HepG2 (cell line): ENCODE measurements at regions not wholly inside any gene's neighbourhood (a gene's known extent, or its start where the extent isn't known, plus 50 kb on each side); places are given as distances from the start of the nearest gene placed in this dataset.

Experiments
- ATAC-seq: fragments of 200-7000 bp; cut with Tn5 transposase; 3 replicates; pipeline ENCODE4 v1.9.1; 2020; ENCODE audit warnings: mild to moderate bottlenecking, moderate library complexity
- BruUV-seq: library from RNA; stranded (reverse); fragments of 400-500 nt; replicated peaks from 2 replicates; lab custom pipeline; 2021; lab: Mats Ljungman, UMichigan
- CTCF ChIA-PET: fragments of 300-600 bp; formaldehyde crosslinking; extraction: SDS; loops from one replicate; lab custom pipeline; 2021; ENCODE audit warnings: low total read pairs, inconsistent platforms, low intra/inter-chr PET ratio; lab: Yijun Ruan, JAX
- POLR2A ChIA-PET: fragments of 350-600 bp; sonication (Branson Sonifier 250); formaldehyde crosslinking; loops from one replicate; lab custom pipeline; 2020; ENCODE audit warnings: antibody characterized with exemption, inconsistent platforms; lab: Yijun Ruan, JAX
- DNase-seq: peaks from one replicate; pipeline ENCODE4 v3.0.0-alpha.2; 2015; ENCODE audit warnings: low spot score
- FAIRE-seq: peaks from 3 replicates; lab custom pipeline; 2011; peaks lifted over from hg19 to GRCh38; lab: Jason Lieb, UNC
- H2AFZ ChIP-seq: one replicate; pipeline ENCODE4 v1.6.1; 2011; ENCODE audit warnings: low read length, inconsistent platforms
- H3K27ac ChIP-seq: fragments of 300-600 bp; 3 replicates; pipeline ENCODE4 v1.8.0; 2011; ENCODE audit warnings: mixed run types, mild to moderate bottlenecking, mixed read lengths, low read length, inconsistent platforms; ENCODE audit not compliant: insufficient read depth; ENCODE audit errors: extremely low read length
- H3K27me3 ChIP-seq, 2 experiments: fragments of 200-600 bp in 1 of 2; 2 replicates in 1 of 2; 3 replicates in 1 of 2; pipeline versions ENCODE4 v1.6.0 to v1.8.0; 2011; ENCODE audit warnings: low read length in 2 of 2, mild to moderate bottlenecking in 2 of 2, moderate library complexity in 2 of 2, inconsistent platforms in 1 of 2; ENCODE audit not compliant: insufficient read depth in 2 of 2, control insufficient read depth in 1 of 2
- H3K36me3 ChIP-seq, 2 experiments: fragments of 200-600 bp in 1 of 2; replicated peaks in 1 of 2; 2 replicates in 1 of 2; 3 replicates in 1 of 2; pipeline versions ENCODE4 v1.5.1 to v1.8.0; 2011; ENCODE audit warnings: low read length in 2 of 2, inconsistent platforms in 1 of 2; ENCODE audit not compliant: insufficient read depth in 2 of 2, control insufficient read depth in 1 of 2
- H3K4me1 ChIP-seq: 2 replicates; pipeline ENCODE4 v1.5.1; 2012; ENCODE audit warnings: low read length, inconsistent platforms; ENCODE audit not compliant: insufficient read depth
- H3K4me2 ChIP-seq: 2 replicates; pipeline ENCODE4 v1.6.0; 2011; ENCODE audit warnings: low read depth, low read length, inconsistent platforms
- H3K4me3 ChIP-seq, 3 experiments: fragments of 200-600 bp in 1 of 3; sonication (generic), shearing (Covaris generic) in 1 of 3; replicated peaks in 1 of 3; 2 replicates each; pipeline ENCODE4 v1.5.1; 2011 to 2016; ENCODE audit warnings: low read length in 3 of 3, inconsistent platforms in 2 of 3, low read depth in 2 of 3, mild to moderate bottlenecking in 2 of 3, control low read depth in 1 of 3, mixed read lengths in 1 of 3; ENCODE audit not compliant: insufficient read depth in 1 of 3
- H3K79me2 ChIP-seq: one replicate; pipeline ENCODE4 v1.6.1; 2011; ENCODE audit warnings: low read length, inconsistent platforms; ENCODE audit not compliant: insufficient read depth
- H3K9ac ChIP-seq: 2 replicates; pipeline ENCODE4 v1.6.0; 2011; ENCODE audit warnings: mild to moderate bottlenecking, low read depth, low read length, inconsistent platforms; ENCODE audit not compliant: insufficient read depth
- H3K9me3 ChIP-seq: 2 replicates; pipeline ENCODE4 v1.5.1; 2012; ENCODE audit warnings: mild to moderate bottlenecking, low read length
- H4K20me1 ChIP-seq: 2 replicates; pipeline ENCODE4 v1.6.0; 2011; ENCODE audit warnings: inconsistent platforms, mild to moderate bottlenecking, low read length, moderate library complexity; ENCODE audit not compliant: insufficient read depth
- NCOA2 ChIP-seq: sonication (generic); formaldehyde crosslinking; IDR thresholded peaks from 2 replicates; pipeline ENCODE4 v1.8.0; 2022; ENCODE audit warnings: inconsistent platforms
- NONO ChIP-seq, 2 experiments: fragments of 450-650 bp in 1 of 2; sonication (generic) in 1 of 2; formaldehyde crosslinking in 1 of 2; IDR thresholded peaks in 1 of 2; conservative IDR thresholded peaks in 1 of 2; 2 replicates each; pipeline versions ENCODE4 v1.6.1 to v1.8.0; 2017 to 2022; ENCODE audit warnings: mild to moderate bottlenecking in 1 of 2, missing genetic modification reagents in 1 of 2, moderate library complexity in 1 of 2
- SIN3B ChIP-seq: fragments of 150-350 bp; IDR thresholded peaks from 2 replicates; pipeline ENCODE4 v1.6.1; 2014; ENCODE audit warnings: low read length
- SMAD3 ChIP-seq: sonication (generic); formaldehyde crosslinking; IDR thresholded peaks from 2 replicates; pipeline ENCODE4 v1.4.0; 2020; ENCODE audit warnings: missing genetic modification reagents
- SUZ12 ChIP-seq: fragments of 150-350 bp; IDR thresholded peaks from 2 replicates; pipeline ENCODE4 v1.6.1; 2014; ENCODE audit warnings: low read depth, low read length
- ZNF136 ChIP-seq: sonication (generic); formaldehyde crosslinking; IDR thresholded peaks from 2 replicates; pipeline ENCODE4 v1.8.1; 2022; ENCODE audit warnings: low read depth, mild to moderate bottlenecking, moderate library complexity, missing genetic modification reagents
- ZNF383 ChIP-seq: sonication (generic); formaldehyde crosslinking; IDR thresholded peaks from 2 replicates; pipeline ENCODE4 v1.4.0; 2020; ENCODE audit warnings: missing genetic modification reagents, mild to moderate bottlenecking, borderline replicate concordance
- ZNF484 ChIP-seq: sonication (generic); formaldehyde crosslinking; IDR thresholded peaks from 2 replicates; pipeline ENCODE4 v1.5.1; 2020; ENCODE audit warnings: mild to moderate bottlenecking, low read depth, missing genetic modification reagents, borderline replicate concordance
- WGBS: methylation state at CpG from one replicate; pipeline ENCODE4 v1.1.6; 2017; ENCODE audit warnings: low lambda C conversion rate; 5-methylcytosine and 5-hydroxymethylcytosine counted together
- in situ Hi-C: cut with HindIII; loops from 2 replicates; pipeline ENCODE4 v1.10.0; 2017; ENCODE audit warnings: low pct_unique_long_range_greater_than_20kb; ENCODE audit not compliant: extremely low pct_ligation_motif_present
- intact Hi-C: fragments of 100-400 bp; cut with micrococcal nuclease; formaldehyde crosslinking; loops from one replicate; pipeline ENCODE4 v1.10.0; 2022; ENCODE audit not compliant: unreplicated experiment
- TF ChIP-seq, protein P1 (sequence below): sonication (generic); formaldehyde crosslinking; IDR thresholded peaks from 2 replicates; pipeline ENCODE4 v1.5.0; 2020; ENCODE audit warnings: missing genetic modification reagents
- TF ChIP-seq, protein P2 (sequence below): IDR thresholded peaks from 2 replicates; pipeline ENCODE4 v1.6.1; 2018; ENCODE audit warnings: missing genetic modification reagents, mild to moderate bottlenecking, missing compliant biosample characterization

DNA sequence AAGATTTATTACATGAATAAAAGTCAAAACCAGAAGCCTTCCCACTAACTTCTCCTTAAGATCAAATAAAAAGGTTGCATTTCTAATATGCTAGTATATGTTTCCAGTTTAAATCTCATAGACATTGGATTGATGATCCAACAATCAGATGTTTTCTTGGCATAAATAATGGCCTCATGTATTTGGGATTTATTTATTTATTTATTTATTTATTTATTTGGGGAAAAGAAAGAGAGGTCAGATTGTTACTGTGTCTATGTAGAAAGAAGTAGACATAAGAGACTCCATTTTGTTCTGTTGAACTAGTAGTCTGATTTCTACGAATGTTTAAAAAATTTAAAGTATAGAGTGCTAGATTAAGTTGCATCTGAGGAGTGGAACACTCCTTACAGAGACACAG, 422.4 kb downstream of the ADGRL2 start (continued):
- TF ChIP-seq NCOA2 (no peak), ZNF484 (CRISPR knock-in tag) (no peak), SMAD3 (CRISPR knock-in tag) (no peak)

DNA sequence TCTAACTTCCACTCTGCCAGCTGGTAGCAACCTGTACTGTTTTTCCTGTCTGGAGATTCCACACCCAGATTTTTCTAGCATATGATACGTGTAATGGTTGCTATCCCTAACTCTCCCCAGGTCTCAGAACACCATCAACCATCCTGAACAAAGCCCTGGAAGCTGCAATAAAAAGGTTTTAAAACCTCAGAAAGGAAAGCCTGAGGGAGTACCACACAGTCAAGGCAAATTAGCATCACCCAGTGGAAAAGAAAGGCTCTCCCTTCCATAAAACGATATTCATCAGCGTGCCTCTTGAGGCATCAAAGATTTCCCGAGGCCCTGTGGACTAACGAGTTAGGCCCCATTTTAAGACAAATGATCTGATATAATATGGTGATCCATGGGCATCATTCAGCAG, 421.0 kb downstream of the ADGRL2 start:
- no peak for FAIRE-seq

More for the DNA sequence above, 421.0 kb downstream of the ADGRL2 start:
- DNase-seq: no peak
- H3K4me2 ChIP-seq: no peak overlapping the region
- H3K9ac ChIP-seq: no peak overlapping the region
- intact Hi-C loops: no loop called here
- ChIA-PET CTCF (no interaction called here), POLR2A (no interaction called here)
- no peak overlapping the region for H3K27ac ChIP-seq
- no peaks in the 10 kb centered on the region for H3K79me2 ChIP-seq
- no peaks in the 10 kb centered on the region for H4K20me1 ChIP-seq
- no peak overlapping the region for H3K4me3 ChIP-seq
- TF ChIP-seq NONO (IDR thresholded peaks at IDR 0.05): no peak
- TF ChIP-seq NONO (CRISPR knock-in tag; conservative IDR thresholded peaks at IDR 0.05): no peak
- no peak for TF ChIP-seq SUZ12
- no peak for TF ChIP-seq ZNF136 (CRISPR knock-in tag)
- no peak for TF ChIP-seq ZNF383
- TF ChIP-seq, protein P1, sequence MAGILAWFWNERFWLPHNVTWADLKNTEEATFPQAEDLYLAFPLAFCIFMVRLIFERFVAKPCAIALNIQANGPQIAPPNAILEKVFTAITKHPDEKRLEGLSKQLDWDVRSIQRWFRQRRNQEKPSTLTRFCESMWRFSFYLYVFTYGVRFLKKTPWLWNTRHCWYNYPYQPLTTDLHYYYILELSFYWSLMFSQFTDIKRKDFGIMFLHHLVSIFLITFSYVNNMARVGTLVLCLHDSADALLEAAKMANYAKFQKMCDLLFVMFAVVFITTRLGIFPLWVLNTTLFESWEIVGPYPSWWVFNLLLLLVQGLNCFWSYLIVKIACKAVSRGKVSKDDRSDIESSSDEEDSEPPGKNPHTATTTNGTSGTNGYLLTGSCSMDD (CRISPR knock-in tag): no peak
- TF ChIP-seq, protein P2, sequence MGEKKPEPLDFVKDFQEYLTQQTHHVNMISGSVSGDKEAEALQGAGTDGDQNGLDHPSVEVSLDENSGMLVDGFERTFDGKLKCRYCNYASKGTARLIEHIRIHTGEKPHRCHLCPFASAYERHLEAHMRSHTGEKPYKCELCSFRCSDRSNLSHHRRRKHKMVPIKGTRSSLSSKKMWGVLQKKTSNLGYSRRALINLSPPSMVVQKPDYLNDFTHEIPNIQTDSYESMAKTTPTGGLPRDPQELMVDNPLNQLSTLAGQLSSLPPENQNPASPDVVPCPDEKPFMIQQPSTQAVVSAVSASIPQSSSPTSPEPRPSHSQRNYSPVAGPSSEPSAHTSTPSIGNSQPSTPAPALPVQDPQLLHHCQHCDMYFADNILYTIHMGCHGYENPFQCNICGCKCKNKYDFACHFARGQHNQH (CRISPR knock-in tag): no peak
- no peak for TF ChIP-seq SIN3B
- H3K27me3 ChIP-seq: no peaks in the 10 kb centered on the region; a peak in 1 of 5 replicates
- WGBS: 3% methylated on average over 5 of the region's 5 CpGs
- no peak overlapping the region for H2AFZ ChIP-seq
- peaks cover 72% of the 10 kb centered on the region for H3K9me3 ChIP-seq
- in situ Hi-C loops: no loop called here
- ATAC-seq: no peak
- no peaks in the 10 kb centered on the region for H3K4me1 ChIP-seq
- no peaks in the 10 kb centered on the region for H3K36me3 ChIP-seq
- BruUV-seq: no TSS peak
